Neuron (in vitro differentiated cells): ENCODE measurements at regions not wholly inside any gene's neighbourhood (a gene's known extent, or its start where the extent isn't known, plus 50 kb on each side); places are given as distances from the start of the nearest gene placed in this dataset.

ENCODE experiments used
- H2AFZ ChIP-seq: one replicate; pipeline ENCODE4 v1.6.1; 2013; ENCODE audit warnings: low read depth, mild to moderate bottlenecking, inconsistent platforms, low read length, moderate library complexity
- H3K27me3 ChIP-seq: one replicate; pipeline ENCODE4 v1.6.1; 2013; ENCODE audit warnings: low read length; ENCODE audit not compliant: insufficient read depth
- H3K36me3 ChIP-seq: one replicate; pipeline ENCODE4 v1.6.1; 2013; ENCODE audit warnings: low read length; ENCODE audit not compliant: insufficient read depth
- H3K4me1 ChIP-seq: one replicate; pipeline ENCODE4 v1.6.1; 2013; ENCODE audit warnings: low read length; ENCODE audit not compliant: insufficient read depth
- H3K4me3 ChIP-seq: 2 replicates; pipeline ENCODE4 v1.5.1; 2013; ENCODE audit warnings: mild to moderate bottlenecking, low read length, moderate library complexity
- H3K9me3 ChIP-seq: one replicate; pipeline ENCODE4 v1.6.1; 2013; ENCODE audit warnings: low read length

DNA sequence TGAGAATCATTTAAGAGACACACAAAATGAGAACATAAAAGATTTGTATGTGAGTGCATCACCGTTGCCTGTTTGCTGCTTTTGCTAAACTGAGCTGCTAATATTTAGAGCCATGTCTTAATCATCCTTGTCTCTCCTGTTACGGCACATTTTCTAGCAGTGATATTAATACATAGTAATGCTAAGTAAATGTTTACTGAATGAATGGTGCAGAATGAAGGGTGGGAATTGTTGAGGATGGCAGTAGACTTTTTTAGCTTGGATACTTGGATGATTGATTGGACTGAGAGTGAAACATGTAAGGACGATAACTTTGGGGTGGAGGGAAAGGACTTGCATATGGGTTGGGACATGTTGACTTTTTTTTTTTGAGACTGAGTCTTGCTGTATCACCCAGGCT lies 102.3 kb upstream of the ABCA1 start:
- no peak overlapping the region for H3K4me3 ChIP-seq
- peaks cover 17% of the 10 kb centered on the region for H3K4me1 ChIP-seq
- no peak overlapping the region for H2AFZ ChIP-seq
- no peaks in the 10 kb centered on the region for H3K9me3 ChIP-seq
- no peaks in the 10 kb centered on the region for H3K27me3 ChIP-seq
- H3K36me3 ChIP-seq: no peaks in the 10 kb centered on the region

DNA sequence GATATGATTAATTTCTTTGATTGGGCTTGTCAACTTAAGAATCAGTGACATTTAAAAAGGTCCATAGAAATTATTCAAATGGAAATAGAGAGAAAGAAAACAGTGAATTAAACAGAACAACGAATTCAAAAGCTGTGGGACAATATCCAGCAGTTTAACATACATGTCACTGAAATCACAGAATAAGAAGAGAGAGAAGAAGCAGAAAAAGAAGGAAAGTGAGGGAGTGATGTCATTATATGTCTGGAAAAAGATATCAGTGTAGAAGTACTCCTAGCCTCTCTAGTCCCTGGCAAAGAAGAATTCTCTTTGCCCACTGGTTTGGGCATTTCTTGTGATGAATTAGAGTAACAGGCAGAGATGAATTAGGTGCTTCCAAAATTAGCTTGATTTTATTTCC lies 109.2 kb upstream of the ABCA1 start:
- no peak overlapping the region for H2AFZ ChIP-seq

DNA sequence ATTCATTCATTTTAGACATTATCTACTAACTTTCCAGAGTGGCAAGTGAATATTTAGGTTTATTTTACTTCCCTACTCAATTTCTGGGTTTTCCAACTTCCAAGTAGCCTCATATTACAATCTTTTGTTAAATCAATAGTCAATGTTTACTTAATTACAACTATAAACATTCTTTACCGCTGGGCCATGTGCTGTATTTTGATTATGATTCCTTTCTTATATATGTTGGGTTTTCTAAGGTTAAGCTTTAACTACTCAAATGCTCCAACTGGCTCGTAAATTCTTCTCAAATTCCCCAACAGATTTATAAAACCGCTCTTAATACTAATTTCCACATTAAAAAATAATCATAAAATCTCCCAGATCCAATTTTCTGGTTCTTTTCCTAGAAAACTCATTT lies 110.1 kb upstream of the ABCA1 start:
- no peaks in the 10 kb centered on the region for H3K27me3 ChIP-seq
- no peaks in the 10 kb centered on the region for H3K36me3 ChIP-seq
- H3K4me1 ChIP-seq: no peaks in the 10 kb centered on the region
- no peaks in the 10 kb centered on the region for H3K9me3 ChIP-seq
- H3K4me3 ChIP-seq: no peak overlapping the region
- no peak overlapping the region for H2AFZ ChIP-seq

More for the DNA sequence above, 109.2 kb upstream of the ABCA1 start:
- Histone ChIP-seq H3K4me3 (no peak overlapping the region), H3K36me3 (no peaks in the 10 kb centered on the region), H3K27me3 (no peaks in the 10 kb centered on the region), H3K9me3 (no peaks in the 10 kb centered on the region), H3K4me1 (no peaks in the 10 kb centered on the region)

DNA sequence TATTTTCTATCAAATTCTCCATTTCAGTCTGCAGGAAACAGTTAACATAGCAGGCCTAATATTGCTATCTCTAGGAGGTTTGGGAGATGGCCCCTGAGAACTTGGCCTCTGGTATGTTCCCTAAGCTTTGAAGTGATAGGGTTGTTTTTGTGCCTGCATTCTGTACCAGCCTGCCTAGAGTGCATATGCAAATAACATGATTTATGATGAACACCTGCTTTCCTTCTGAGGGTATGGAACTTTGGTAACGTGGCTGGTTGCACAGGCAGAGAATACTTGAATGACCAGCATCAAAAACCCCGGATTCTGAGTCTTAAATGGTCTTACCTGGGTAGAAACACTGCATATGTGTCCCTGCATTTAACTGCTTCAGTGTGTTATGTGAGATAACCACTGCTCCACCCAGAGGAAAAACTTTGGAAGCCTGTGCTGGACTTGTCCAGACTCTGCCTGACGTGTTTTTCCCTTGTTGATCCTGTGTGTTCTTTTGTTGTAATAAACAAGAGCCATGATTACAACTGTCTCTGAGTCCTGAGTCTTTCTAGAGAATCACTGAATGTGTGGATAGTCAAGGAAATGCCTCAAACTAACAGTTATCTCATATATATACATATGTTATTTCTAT lies 111.3 kb upstream of the ABCA1 start:
- H2AFZ ChIP-seq: no peak overlapping the region
- H3K9me3 ChIP-seq: no peaks in the 10 kb centered on the region
- H3K4me3 ChIP-seq: no peak overlapping the region
- H3K36me3 ChIP-seq: no peaks in the 10 kb centered on the region
- H3K27me3 ChIP-seq: no peaks in the 10 kb centered on the region
- H3K4me1 ChIP-seq: no peaks in the 10 kb centered on the region

DNA sequence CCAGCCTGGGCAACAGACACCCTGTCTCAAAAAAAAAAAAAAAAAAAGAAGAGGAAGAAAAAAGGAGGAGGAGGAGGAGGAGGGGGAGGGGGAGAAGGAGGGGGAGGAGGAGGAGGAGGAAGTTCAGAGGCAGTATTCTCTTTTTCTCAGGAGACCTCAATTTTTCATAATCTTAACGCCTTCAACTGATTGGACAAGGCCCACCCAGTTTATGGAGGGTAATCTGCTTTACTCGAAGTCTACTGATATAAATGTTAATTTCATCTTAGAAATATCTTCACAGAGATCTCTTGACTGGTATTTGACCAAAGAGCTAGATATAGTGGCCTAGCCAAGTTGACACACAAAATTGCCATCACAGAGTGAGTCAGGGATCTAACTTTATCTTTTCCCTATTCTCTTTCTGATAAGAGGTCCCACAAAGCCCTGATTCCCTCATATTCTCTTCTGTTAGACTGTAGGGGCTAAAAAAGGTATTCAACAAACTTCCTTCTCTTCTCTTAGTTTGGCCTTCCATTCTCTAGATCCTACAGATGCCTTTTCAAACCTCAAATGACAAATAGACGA lies 115.5 kb upstream of the ABCA1 start:
- no peak overlapping the region for H3K4me3 ChIP-seq
- no peaks in the 10 kb centered on the region for H3K27me3 ChIP-seq
- peaks cover 5% of the 10 kb centered on the region for H3K4me1 ChIP-seq
- H2AFZ ChIP-seq: no peak overlapping the region
- no peaks in the 10 kb centered on the region for H3K36me3 ChIP-seq
- no peaks in the 10 kb centered on the region for H3K9me3 ChIP-seq

DNA sequence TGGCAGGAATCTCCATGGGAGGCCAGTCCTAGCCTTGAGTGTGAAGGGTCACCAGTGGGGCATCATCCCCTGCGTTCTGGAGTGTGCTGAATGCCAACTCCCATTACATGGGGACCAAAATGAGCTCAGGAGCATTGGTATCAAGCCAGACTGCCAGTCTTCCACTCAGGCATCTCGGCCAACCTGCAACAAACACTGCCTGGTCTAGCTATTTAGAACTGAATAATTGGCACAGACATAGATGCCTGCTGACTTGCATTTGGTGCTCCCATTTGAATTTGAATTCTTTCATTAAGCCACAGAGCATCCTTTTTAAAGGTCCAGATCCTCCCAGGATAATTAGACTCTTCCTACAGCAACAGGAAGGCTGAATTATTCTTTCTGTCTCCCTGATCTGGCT lies 116.6 kb upstream of the ABCA1 start:
- no peak overlapping the region for H3K4me3 ChIP-seq
- peaks cover 5% of the 10 kb centered on the region for H3K4me1 ChIP-seq
- no peaks in the 10 kb centered on the region for H3K9me3 ChIP-seq
- H3K36me3 ChIP-seq: no peaks in the 10 kb centered on the region
- no peaks in the 10 kb centered on the region for H3K27me3 ChIP-seq
- no peak overlapping the region for H2AFZ ChIP-seq

DNA sequence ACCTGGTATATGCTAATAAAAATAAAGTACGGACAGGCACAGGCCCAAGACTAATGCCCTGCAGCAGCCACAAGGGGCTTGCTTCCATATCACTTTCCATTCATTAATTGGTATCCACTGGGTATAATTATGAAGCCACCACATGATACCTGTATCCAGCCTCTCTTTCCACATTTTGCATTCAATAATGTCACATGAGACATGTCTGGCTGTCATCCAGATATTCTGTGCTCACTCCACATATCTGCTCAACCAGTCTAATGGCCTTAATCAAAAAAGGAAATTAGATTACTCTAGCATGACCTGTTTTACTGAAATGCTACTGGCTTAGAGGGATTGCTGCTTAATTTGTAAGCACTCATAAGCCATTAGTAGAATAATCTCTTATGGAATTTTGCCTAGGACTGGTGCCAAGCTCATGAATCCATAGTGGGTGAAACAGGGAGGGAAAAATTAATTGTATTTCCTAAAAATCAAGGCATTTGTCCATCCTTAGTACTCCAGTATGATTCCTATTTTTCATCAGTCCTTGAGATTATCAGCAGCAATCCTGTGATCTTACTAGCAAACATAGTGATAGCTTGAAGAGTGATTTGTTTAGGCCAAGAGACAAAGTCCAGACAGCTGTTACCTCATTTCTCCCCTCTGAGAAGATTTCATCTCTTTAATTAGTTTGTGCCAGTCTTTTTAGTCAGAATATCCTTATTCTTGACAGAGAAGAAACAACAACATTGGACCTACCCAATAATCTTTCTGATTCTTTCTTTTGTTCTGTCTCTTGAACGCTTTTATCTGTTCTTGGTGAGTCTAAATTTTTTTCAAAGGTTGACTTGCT lies 119.2 kb upstream of the ABCA1 start:
- no peak overlapping the region for H2AFZ ChIP-seq
- H3K4me3 ChIP-seq: no peak overlapping the region
- H3K9me3 ChIP-seq: no peaks in the 10 kb centered on the region
- no peaks in the 10 kb centered on the region for H3K36me3 ChIP-seq
- H3K4me1 ChIP-seq: peaks cover 5% of the 10 kb centered on the region
- H3K27me3 ChIP-seq: no peaks in the 10 kb centered on the region

DNA sequence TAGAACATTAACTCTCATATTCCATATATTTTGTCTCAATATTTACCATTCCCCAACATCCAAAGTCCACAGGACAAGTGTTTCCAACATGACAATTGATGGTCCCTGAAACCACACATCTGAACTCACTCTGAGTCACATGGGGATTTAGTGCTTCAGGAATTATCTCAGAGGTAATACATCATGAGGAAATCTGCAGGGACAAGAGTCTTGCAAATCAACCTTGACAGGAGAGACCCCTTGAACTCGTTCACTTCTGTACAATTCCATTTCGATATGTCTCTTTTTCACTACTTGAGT lies 119.7 kb upstream of the ABCA1 start:
- Histone ChIP-seq H3K4me3 (no peak overlapping the region), H3K4me1 (peaks cover 5% of the 10 kb centered on the region), H3K9me3 (no peaks in the 10 kb centered on the region), H3K27me3 (no peaks in the 10 kb centered on the region), H2AFZ (no peak overlapping the region), H3K36me3 (no peaks in the 10 kb centered on the region)

DNA sequence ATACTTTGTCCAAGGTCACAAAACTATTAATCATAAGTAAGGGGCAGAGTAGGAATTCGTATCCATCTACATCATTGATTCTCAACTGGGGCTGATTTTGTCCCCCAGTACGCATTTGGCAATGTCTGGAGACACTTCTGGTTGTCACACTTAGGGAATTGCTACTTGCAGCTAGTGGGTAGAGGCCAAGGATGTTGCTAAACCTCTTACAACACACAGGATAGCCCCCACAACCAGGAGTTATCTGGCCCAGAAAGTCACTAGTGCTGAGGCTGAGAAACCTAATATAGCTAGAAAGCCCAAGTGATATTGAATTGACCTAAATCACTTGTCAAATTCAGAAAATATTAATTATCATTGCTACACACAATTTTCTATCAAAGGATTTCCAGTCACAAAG lies 120.4 kb upstream of the ABCA1 start:
- Histone ChIP-seq H3K27me3 (no peaks in the 10 kb centered on the region), H3K36me3 (no peaks in the 10 kb centered on the region), H3K4me3 (no peak overlapping the region), H3K9me3 (no peaks in the 10 kb centered on the region), H2AFZ (no peak overlapping the region), H3K4me1 (peaks cover 5% of the 10 kb centered on the region)

DNA sequence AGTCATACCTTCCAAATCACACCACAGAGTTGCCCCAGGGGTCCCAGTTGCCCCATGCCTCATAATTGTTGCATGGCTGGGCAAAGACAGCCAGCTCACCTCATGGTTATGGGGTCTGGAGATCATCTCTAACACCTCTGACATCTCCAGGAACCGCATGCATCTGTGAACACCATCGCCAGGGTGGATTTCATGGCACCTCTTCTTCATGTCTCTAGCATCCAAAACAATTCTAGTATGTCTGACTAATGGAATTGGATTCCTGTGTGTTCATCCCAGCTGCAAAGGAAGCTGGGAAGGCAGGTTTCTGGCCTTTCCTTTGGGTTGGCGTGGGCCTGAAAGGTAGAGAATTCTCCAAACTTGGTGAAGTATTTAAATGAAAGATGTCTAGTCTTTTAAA lies 122.3 kb upstream of the ABCA1 start:
- Histone ChIP-seq H3K27me3 (no peaks in the 10 kb centered on the region), H3K4me3 (no peak overlapping the region), H3K9me3 (peaks cover 3% of the 10 kb centered on the region), H3K4me1 (no peaks in the 10 kb centered on the region), H3K36me3 (no peaks in the 10 kb centered on the region), H2AFZ (no peak overlapping the region)

DNA sequence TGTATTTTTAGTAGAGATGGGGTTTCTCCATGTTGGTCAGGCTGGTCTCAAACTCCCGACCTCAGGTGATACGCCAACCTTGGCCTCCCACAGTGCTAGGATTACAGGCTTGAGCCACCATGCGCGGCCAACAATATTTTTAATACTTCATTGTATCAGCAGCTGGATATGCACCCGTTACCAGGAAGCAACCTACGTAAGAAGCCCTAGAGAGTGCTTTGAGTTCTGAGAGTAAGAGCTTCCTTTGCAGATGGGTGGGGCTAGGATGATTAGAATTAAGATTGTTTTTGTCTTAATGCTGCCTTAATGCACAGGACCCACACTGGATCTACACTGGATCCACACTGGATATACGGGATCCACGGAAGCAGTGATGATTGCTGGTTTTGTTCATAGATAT lies 123.9 kb upstream of the ABCA1 start:
- Histone ChIP-seq H3K4me1 (no peaks in the 10 kb centered on the region), H3K4me3 (no peak overlapping the region), H3K36me3 (no peaks in the 10 kb centered on the region), H3K9me3 (peaks cover 3% of the 10 kb centered on the region), H3K27me3 (no peaks in the 10 kb centered on the region), H2AFZ (no peak overlapping the region)

DNA sequence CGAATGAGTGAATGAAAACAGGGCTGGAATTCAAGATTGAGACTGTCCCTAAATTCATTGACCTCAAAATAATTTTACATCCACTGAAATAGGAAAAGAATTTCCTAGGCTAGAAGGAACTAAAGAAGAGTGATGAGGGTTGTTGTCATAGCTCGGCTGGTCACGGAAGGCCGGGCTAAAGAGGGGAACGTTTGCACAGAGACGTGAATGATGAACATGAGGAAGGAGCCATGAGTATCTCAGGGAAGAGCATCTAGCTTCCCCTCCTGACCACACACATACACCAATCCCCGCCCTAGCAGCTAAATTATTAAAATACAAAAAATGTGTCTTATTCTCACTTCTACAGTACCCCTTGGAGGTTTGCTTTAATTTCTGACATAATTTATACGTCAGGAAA lies 124.4 kb upstream of the ABCA1 start:
- Histone ChIP-seq H2AFZ (no peak overlapping the region), H3K4me1 (no peaks in the 10 kb centered on the region), H3K4me3 (no peak overlapping the region), H3K27me3 (no peaks in the 10 kb centered on the region), H3K9me3 (peaks cover 3% of the 10 kb centered on the region), H3K36me3 (no peaks in the 10 kb centered on the region)

DNA sequence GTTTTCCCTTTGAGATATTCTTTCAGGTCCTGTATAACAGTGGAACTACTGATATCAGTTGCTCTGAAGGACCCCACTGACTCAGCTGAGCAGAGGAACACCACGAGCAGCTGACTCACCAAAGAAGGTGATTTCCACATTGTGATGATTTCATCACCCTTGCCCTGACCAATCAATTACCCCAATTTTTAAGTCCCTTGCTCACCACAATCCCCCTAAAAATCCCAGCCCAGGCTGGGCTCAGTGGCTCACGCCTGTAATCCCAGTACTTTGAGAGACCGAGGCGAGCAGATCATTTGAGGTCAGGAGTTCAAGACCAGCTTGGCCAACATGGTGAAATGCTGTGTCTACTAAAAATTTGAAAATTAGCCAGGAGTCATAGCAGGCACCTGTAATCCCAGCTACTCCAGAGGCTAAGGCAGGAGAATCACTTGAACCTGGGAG lies 125.3 kb upstream of the ABCA1 start:
- Histone ChIP-seq H3K4me3 (no peak overlapping the region), H3K4me1 (no peaks in the 10 kb centered on the region), H3K27me3 (no peaks in the 10 kb centered on the region), H3K36me3 (no peaks in the 10 kb centered on the region), H3K9me3 (peaks cover 3% of the 10 kb centered on the region), H2AFZ (no peak overlapping the region)
